ENCODE measurements at regions not wholly inside any gene's neighbourhood (a gene's known extent, or its start where the extent isn't known, plus 50 kb on each side); places are given as distances from the start of the nearest gene placed in this dataset.

DNA sequence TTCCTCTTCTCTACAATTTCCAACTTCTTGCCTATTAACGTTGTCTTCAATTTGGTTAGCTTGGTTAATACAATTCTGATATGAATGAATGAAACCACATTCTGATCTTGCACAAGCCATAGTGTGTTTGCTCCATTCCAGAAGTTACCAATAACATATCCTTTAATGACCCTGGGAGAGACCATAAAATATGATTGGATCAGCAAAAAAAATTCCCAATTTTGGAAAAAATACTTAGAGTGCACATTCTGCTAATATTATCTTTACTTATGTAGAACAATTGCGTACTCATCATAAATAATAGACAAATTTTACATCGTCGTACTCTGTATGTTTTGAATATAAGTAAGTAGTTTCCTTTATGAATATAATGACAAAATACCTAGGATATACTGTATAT, 117.2 kb downstream of the SLITRK5 start:
- H3K36me3 ChIP-seq (ENCODE audit: insufficient read depth, low read length, poor library complexity, severe bottlenecking) = no peaks in the 10 kb centered on the region
- H3K27me3 ChIP-seq (replicated peaks; ENCODE audit: insufficient read depth, low read depth, low read length, poor library complexity) = no peaks in the 10 kb centered on the region
- no peaks in the 10 kb centered on the region for H3K9me3 ChIP-seq (ENCODE audit: low read depth, low read length, poor library complexity, severe bottlenecking)
- no TSS peak for BruUV-seq (replicated peaks)
- TF ChIP-seq, protein P1, sequence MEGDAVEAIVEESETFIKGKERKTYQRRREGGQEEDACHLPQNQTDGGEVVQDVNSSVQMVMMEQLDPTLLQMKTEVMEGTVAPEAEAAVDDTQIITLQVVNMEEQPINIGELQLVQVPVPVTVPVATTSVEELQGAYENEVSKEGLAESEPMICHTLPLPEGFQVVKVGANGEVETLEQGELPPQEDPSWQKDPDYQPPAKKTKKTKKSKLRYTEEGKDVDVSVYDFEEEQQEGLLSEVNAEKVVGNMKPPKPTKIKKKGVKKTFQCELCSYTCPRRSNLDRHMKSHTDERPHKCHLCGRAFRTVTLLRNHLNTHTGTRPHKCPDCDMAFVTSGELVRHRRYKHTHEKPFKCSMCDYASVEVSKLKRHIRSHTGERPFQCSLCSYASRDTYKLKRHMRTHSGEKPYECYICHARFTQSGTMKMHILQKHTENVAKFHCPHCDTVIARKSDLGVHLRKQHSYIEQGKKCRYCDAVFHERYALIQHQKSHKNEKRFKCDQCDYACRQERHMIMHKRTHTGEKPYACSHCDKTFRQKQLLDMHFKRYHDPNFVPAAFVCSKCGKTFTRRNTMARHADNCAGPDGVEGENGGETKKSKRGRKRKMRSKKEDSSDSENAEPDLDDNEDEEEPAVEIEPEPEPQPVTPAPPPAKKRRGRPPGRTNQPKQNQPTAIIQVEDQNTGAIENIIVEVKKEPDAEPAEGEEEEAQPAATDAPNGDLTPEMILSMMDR (conservative IDR thresholded peaks at IDR 0.05; ENCODE audit: low read depth, low read length) = no peak
- no peak for TF ChIP-seq EZH2 (IDR thresholded peaks at IDR 0.05; ENCODE audit: borderline replicate concordance, low read depth, low read length, poor library complexity, severe bottlenecking)
- ChIA-PET POLR2A (ENCODE audit: low non-redundant PET) (no interaction called here), CTCF (no interaction called here)
- no peak for DNase-seq (ENCODE audit: low spot score)
- no peak overlapping the region for H3K27ac ChIP-seq (ENCODE audit: low read depth, low read length, poor library complexity, severe bottlenecking)
- intact Hi-C loops (cut with micrococcal nuclease; ENCODE audit: unreplicated experiment) = no loop called here
- no peak overlapping the region for H3K4me3 ChIP-seq (ENCODE audit: low read depth, low read length, poor library complexity, severe bottlenecking)
- no peaks in the 10 kb centered on the region for H3K4me1 ChIP-seq (ENCODE audit: insufficient read depth, low read length, poor library complexity, severe bottlenecking)

DNA sequence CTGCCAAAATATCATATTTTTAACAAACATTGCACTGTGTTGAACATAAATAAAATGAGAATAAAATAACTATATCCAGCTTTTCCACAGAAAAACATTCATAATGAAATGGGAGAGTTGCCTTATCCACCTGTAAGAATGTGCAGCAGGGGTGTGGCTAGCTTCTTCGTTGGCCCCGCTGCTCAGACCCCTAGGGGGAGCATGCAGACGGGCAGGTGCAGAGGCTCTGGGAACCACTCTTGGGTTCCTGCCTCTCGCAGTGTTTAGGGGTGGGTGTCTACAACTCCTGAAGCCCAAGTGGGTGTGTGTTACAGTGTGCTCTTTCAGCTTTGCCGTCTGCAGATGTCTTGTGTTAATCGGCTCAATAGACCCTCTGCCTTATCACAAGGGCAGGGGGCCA, 121.7 kb downstream of the SLITRK5 start:
- ChIA-PET CTCF (no interaction called here), POLR2A (ENCODE audit: low non-redundant PET) (no interaction called here)
- H3K4me3 ChIP-seq (ENCODE audit: low read depth, low read length, poor library complexity, severe bottlenecking) = no peak overlapping the region
- no TSS peak for BruUV-seq (replicated peaks)
- no peak overlapping the region for H3K27ac ChIP-seq (ENCODE audit: low read depth, low read length, poor library complexity, severe bottlenecking)
- intact Hi-C loops (cut with micrococcal nuclease; ENCODE audit: unreplicated experiment) = no loop called here
- TF ChIP-seq EZH2 (IDR thresholded peaks at IDR 0.05; ENCODE audit: borderline replicate concordance, low read depth, low read length, poor library complexity, severe bottlenecking) = no peak
- TF ChIP-seq, protein P1 (conservative IDR thresholded peaks at IDR 0.05; ENCODE audit: low read depth, low read length) = no peak
- no peaks in the 10 kb centered on the region for H3K36me3 ChIP-seq (ENCODE audit: insufficient read depth, low read length, poor library complexity, severe bottlenecking)
- no peaks in the 10 kb centered on the region for H3K9me3 ChIP-seq (ENCODE audit: low read depth, low read length, poor library complexity, severe bottlenecking)
- no peak for DNase-seq (ENCODE audit: low spot score)
- H3K4me1 ChIP-seq (ENCODE audit: insufficient read depth, low read length, poor library complexity, severe bottlenecking) = no peaks in the 10 kb centered on the region
- no peaks in the 10 kb centered on the region for H3K27me3 ChIP-seq (replicated peaks; ENCODE audit: insufficient read depth, low read depth, low read length, poor library complexity)

GRCh38 chr13:87798536-87798935, 127.4 kb downstream of the SLITRK5 start:
- POLR2A ChIA-PET (ENCODE audit: low non-redundant PET) = no interaction called here
- no peaks in the 10 kb centered on the region for H3K27me3 ChIP-seq (replicated peaks; ENCODE audit: insufficient read depth, low read depth, low read length, poor library complexity)
- no peak for TF ChIP-seq EZH2 (IDR thresholded peaks at IDR 0.05; ENCODE audit: borderline replicate concordance, low read depth, low read length, poor library complexity, severe bottlenecking)
- TF ChIP-seq, protein P1 (conservative IDR thresholded peaks at IDR 0.05; ENCODE audit: low read depth, low read length) = no peak
- no peaks in the 10 kb centered on the region for H3K36me3 ChIP-seq (ENCODE audit: insufficient read depth, low read length, poor library complexity, severe bottlenecking)
- H3K4me3 ChIP-seq (ENCODE audit: low read depth, low read length, poor library complexity, severe bottlenecking) = no peak overlapping the region
- BruUV-seq (replicated peaks) = no TSS peak
- DNase-seq (ENCODE audit: low spot score) = no peak
- intact Hi-C loops (cut with micrococcal nuclease; ENCODE audit: unreplicated experiment) = no loop called here
- H3K4me1 ChIP-seq (ENCODE audit: insufficient read depth, low read length, poor library complexity, severe bottlenecking) = no peaks in the 10 kb centered on the region
- CTCF ChIA-PET = no interaction called here
- no peak overlapping the region for H3K27ac ChIP-seq (ENCODE audit: low read depth, low read length, poor library complexity, severe bottlenecking)
- H3K9me3 ChIP-seq (ENCODE audit: low read depth, low read length, poor library complexity, severe bottlenecking) = no peaks in the 10 kb centered on the region

All from A673 (cell line).